Activated naive CD8-positive, alpha-beta T cell treated with anti-CD3 and anti-CD28 coated beads, Interleukin-2, amount 50 U/mL, for 24 hours (primary cell): ENCODE measurements at regions not wholly inside any gene's neighbourhood (a gene's known extent, or its start where the extent isn't known, plus 50 kb on each side); places are given as distances from the start of the nearest gene placed in this dataset.

Experiments
- ATAC-seq: fragments of 150-1000 bp; cut with Tn5 transposase; one replicate; pipeline ENCODE4 v1.10.0; 2021
- DNase-seq: peaks from one replicate; pipeline ENCODE4 v3.0.0; 2021
- H3K27ac Mint-ChIP-seq: one replicate; pipeline ENCODE4 v1.8.0; 2021; ENCODE audit warnings: mild to moderate bottlenecking, mixed read lengths
- H3K27me3 Mint-ChIP-seq: one replicate; pipeline ENCODE4 v1.8.0; 2021; ENCODE audit warnings: mixed read lengths
- H3K36me3 Mint-ChIP-seq: one replicate; pipeline ENCODE4 v1.8.0; 2021; ENCODE audit warnings: low read depth, mixed read lengths
- H3K4me1 Mint-ChIP-seq: one replicate; pipeline ENCODE4 v1.8.0; 2021; ENCODE audit warnings: mixed read lengths
- H3K4me3 Mint-ChIP-seq: one replicate; pipeline ENCODE4 v1.8.0; 2021; ENCODE audit warnings: mild to moderate bottlenecking, moderate library complexity, mixed read lengths
- H3K9me3 Mint-ChIP-seq: one replicate; pipeline ENCODE4 v1.8.0; 2021; ENCODE audit warnings: mixed read lengths

GRCh38 chr9:85283421-85283820 is 458.3 kb downstream of the AGTPBP1 start:
- no peak for DNase-seq
- Mint-ChIP-seq H3K27me3 (no peaks in the 10 kb centered on the region), H3K4me3 (no peak overlapping the region), H3K36me3 (no peaks in the 10 kb centered on the region), H3K27ac (no peak overlapping the region), H3K4me1 (no peaks in the 10 kb centered on the region), H3K9me3 (no peaks in the 10 kb centered on the region)
- ATAC-seq = no peak

GRCh38 chr9:85278769-85279168 is 463.0 kb downstream of the AGTPBP1 start:
- DNase-seq = no peak
- ATAC-seq = no peak
- peaks cover 2% of the 10 kb centered on the region for H3K27me3 Mint-ChIP-seq
- no peaks in the 10 kb centered on the region for H3K9me3 Mint-ChIP-seq
- H3K27ac Mint-ChIP-seq = no peak overlapping the region
- H3K36me3 Mint-ChIP-seq = no peaks in the 10 kb centered on the region
- H3K4me3 Mint-ChIP-seq = no peak overlapping the region
- no peaks in the 10 kb centered on the region for H3K4me1 Mint-ChIP-seq

- DNase-seq (no peak), ATAC-seq (no peak)
- Mint-ChIP-seq H3K27ac (no peak overlapping the region), H3K4me1 (no peaks in the 10 kb centered on the region), H3K9me3 (no peaks in the 10 kb centered on the region), H3K27me3 (peaks cover 2% of the 10 kb centered on the region), H3K36me3 (no peaks in the 10 kb centered on the region), H3K4me3 (no peak overlapping the region)
These were observed 465.0 kb downstream of the AGTPBP1 start for GRCh38 chr9:85276741-85277140.

GRCh38 chr9:85269811-85270210 is 471.9 kb downstream of the AGTPBP1 start:
- no peaks in the 10 kb centered on the region for H3K9me3 Mint-ChIP-seq
- no peak overlapping the region for H3K27ac Mint-ChIP-seq
- no peak for ATAC-seq
- peaks cover 2% of the 10 kb centered on the region for H3K27me3 Mint-ChIP-seq
- no peaks in the 10 kb centered on the region for H3K4me1 Mint-ChIP-seq
- no peak overlapping the region for H3K4me3 Mint-ChIP-seq
- no peak for DNase-seq
- no peaks in the 10 kb centered on the region for H3K36me3 Mint-ChIP-seq

GRCh38 chr9:85268131-85268530 is 473.6 kb downstream of the AGTPBP1 start:
- no peak for DNase-seq
- no peak overlapping the region for H3K27ac Mint-ChIP-seq
- H3K4me3 Mint-ChIP-seq = no peak overlapping the region
- no peaks in the 10 kb centered on the region for H3K9me3 Mint-ChIP-seq
- ATAC-seq = no peak
- no peaks in the 10 kb centered on the region for H3K4me1 Mint-ChIP-seq
- no peaks in the 10 kb centered on the region for H3K27me3 Mint-ChIP-seq
- H3K36me3 Mint-ChIP-seq = no peaks in the 10 kb centered on the region

GRCh38 chr9:85264695-85265094 is 477.1 kb downstream of the AGTPBP1 start:
- no peak overlapping the region for H3K27ac Mint-ChIP-seq
- no peaks in the 10 kb centered on the region for H3K36me3 Mint-ChIP-seq
- no peaks in the 10 kb centered on the region for H3K9me3 Mint-ChIP-seq
- H3K4me3 Mint-ChIP-seq = no peak overlapping the region
- no peak for DNase-seq
- no peaks in the 10 kb centered on the region for H3K4me1 Mint-ChIP-seq
- ATAC-seq = no peak
- no peaks in the 10 kb centered on the region for H3K27me3 Mint-ChIP-seq

- Mint-ChIP-seq H3K4me1 (no peaks in the 10 kb centered on the region), H3K4me3 (no peak overlapping the region), H3K27me3 (peaks cover 6% of the 10 kb centered on the region), H3K36me3 (no peaks in the 10 kb centered on the region), H3K9me3 (no peaks in the 10 kb centered on the region), H3K27ac (no peak overlapping the region)
- no peak for ATAC-seq
- no peak for DNase-seq
These were observed 478.5 kb downstream of the AGTPBP1 start for GRCh38 chr9:85263288-85263687.

- no peak for ATAC-seq
- H3K36me3 Mint-ChIP-seq = no peaks in the 10 kb centered on the region
- no peak for DNase-seq
- H3K4me1 Mint-ChIP-seq = no peaks in the 10 kb centered on the region
- no peaks in the 10 kb centered on the region for H3K9me3 Mint-ChIP-seq
- no peak overlapping the region for H3K4me3 Mint-ChIP-seq
- no peak overlapping the region for H3K27ac Mint-ChIP-seq
- H3K27me3 Mint-ChIP-seq = peaks cover 6% of the 10 kb centered on the region
These were observed 479.4 kb downstream of the AGTPBP1 start for GRCh38 chr9:85262333-85262732.

- H3K4me3 Mint-ChIP-seq = no peak overlapping the region
- no peak for ATAC-seq
- peaks cover 7% of the 10 kb centered on the region for H3K9me3 Mint-ChIP-seq
- no peak overlapping the region for H3K27ac Mint-ChIP-seq
- H3K27me3 Mint-ChIP-seq = peaks cover 6% of the 10 kb centered on the region
- H3K36me3 Mint-ChIP-seq = no peaks in the 10 kb centered on the region
- H3K4me1 Mint-ChIP-seq = no peaks in the 10 kb centered on the region
- no peak for DNase-seq
These were observed 481.4 kb downstream of the AGTPBP1 start for GRCh38 chr9:85260275-85260845.

GRCh38 chr9:85258823-85259370 is 482.9 kb downstream of the AGTPBP1 start:
- no peak for ATAC-seq
- Mint-ChIP-seq H3K9me3 (peaks cover 9% of the 10 kb centered on the region), H3K4me3 (no peak overlapping the region), H3K27ac (no peak overlapping the region), H3K4me1 (no peaks in the 10 kb centered on the region), H3K27me3 (peaks cover 6% of the 10 kb centered on the region), H3K36me3 (no peaks in the 10 kb centered on the region)
- no peak for DNase-seq

GRCh38 chr9:85258236-85258635 is 483.5 kb downstream of the AGTPBP1 start:
- Mint-ChIP-seq H3K4me3 (no peak overlapping the region), H3K27ac (no peak overlapping the region), H3K27me3 (peaks cover 6% of the 10 kb centered on the region), H3K4me1 (no peaks in the 10 kb centered on the region), H3K9me3 (peaks cover 9% of the 10 kb centered on the region), H3K36me3 (no peaks in the 10 kb centered on the region)
- DNase-seq (no peak), ATAC-seq (no peak)

- Mint-ChIP-seq H3K4me1 (no peaks in the 10 kb centered on the region), H3K27ac (no peak overlapping the region), H3K36me3 (no peaks in the 10 kb centered on the region), H3K4me3 (no peak overlapping the region), H3K9me3 (no peaks in the 10 kb centered on the region), H3K27me3 (no peaks in the 10 kb centered on the region)
- DNase-seq (no peak), ATAC-seq (no peak)
These were observed 492.5 kb downstream of the AGTPBP1 start for GRCh38 chr9:85249313-85249621.

- Mint-ChIP-seq H3K9me3 (no peaks in the 10 kb centered on the region), H3K4me3 (no peak overlapping the region)
These were observed 493.0 kb downstream of the AGTPBP1 start for GRCh38 chr9:85248514-85249312.

GRCh38 chr9:85246541-85246940 is 495.2 kb downstream of the AGTPBP1 start:
- H3K9me3 Mint-ChIP-seq = no peaks in the 10 kb centered on the region
- no peaks in the 10 kb centered on the region for H3K36me3 Mint-ChIP-seq
- no peak overlapping the region for H3K27ac Mint-ChIP-seq
- ATAC-seq (no peak), DNase-seq (no peak)
- H3K27me3 Mint-ChIP-seq = no peaks in the 10 kb centered on the region
- no peak overlapping the region for H3K4me3 Mint-ChIP-seq
- H3K4me1 Mint-ChIP-seq = no peaks in the 10 kb centered on the region

More at GRCh38 chr9:85248514-85249312, 493.0 kb downstream of the AGTPBP1 start:
- no peaks in the 10 kb centered on the region for H3K4me1 Mint-ChIP-seq
- no peak for DNase-seq
- no peaks in the 10 kb centered on the region for H3K36me3 Mint-ChIP-seq
- no peak for ATAC-seq
- H3K27ac Mint-ChIP-seq = no peak overlapping the region
- H3K27me3 Mint-ChIP-seq = no peaks in the 10 kb centered on the region

GRCh38 chr9:85244856-85245255 is 496.9 kb downstream of the AGTPBP1 start:
- Mint-ChIP-seq H3K27me3 (no peaks in the 10 kb centered on the region), H3K27ac (no peak overlapping the region)

More at GRCh38 chr9:85244856-85245255, 496.9 kb downstream of the AGTPBP1 start:
- Mint-ChIP-seq H3K9me3 (peaks cover 7% of the 10 kb centered on the region), H3K36me3 (no peaks in the 10 kb centered on the region), H3K4me1 (no peaks in the 10 kb centered on the region), H3K4me3 (no peak overlapping the region)
- DNase-seq = no peak
- ATAC-seq = no peak
